ENCODE measurements at regions not wholly inside any gene's neighbourhood (a gene's known extent, or its start where the extent isn't known, plus 50 kb on each side); places are given as distances from the start of the nearest gene placed in this dataset.

DNA sequence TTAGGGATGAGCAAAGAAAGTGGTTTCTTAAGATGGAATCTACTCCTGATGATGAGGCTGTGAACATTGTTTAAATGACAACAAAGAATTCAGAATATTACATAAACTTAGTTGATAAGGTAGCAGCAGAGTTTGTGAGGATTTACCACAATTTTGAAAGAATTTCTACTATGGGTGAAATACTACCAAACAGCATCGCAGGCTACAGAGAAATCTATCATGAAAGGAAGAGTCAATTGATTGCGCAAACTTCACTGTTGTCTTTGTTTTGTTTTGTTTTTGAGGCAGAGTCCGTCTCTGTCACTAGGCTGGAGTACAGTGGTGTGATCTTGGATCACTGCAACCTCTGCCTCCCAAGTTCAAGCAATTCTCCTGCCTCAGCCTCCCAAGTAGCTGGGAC lies 107.4 kb upstream of the SLC6A6 start:
- TF ChIP-seq, protein P1, sequence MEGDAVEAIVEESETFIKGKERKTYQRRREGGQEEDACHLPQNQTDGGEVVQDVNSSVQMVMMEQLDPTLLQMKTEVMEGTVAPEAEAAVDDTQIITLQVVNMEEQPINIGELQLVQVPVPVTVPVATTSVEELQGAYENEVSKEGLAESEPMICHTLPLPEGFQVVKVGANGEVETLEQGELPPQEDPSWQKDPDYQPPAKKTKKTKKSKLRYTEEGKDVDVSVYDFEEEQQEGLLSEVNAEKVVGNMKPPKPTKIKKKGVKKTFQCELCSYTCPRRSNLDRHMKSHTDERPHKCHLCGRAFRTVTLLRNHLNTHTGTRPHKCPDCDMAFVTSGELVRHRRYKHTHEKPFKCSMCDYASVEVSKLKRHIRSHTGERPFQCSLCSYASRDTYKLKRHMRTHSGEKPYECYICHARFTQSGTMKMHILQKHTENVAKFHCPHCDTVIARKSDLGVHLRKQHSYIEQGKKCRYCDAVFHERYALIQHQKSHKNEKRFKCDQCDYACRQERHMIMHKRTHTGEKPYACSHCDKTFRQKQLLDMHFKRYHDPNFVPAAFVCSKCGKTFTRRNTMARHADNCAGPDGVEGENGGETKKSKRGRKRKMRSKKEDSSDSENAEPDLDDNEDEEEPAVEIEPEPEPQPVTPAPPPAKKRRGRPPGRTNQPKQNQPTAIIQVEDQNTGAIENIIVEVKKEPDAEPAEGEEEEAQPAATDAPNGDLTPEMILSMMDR (IDR thresholded peaks at IDR 0.05; ENCODE audit: control extremely low read depth, extremely low read depth, low read depth, missing control alignments), result no peak
- POLR2A ChIA-PET, result no interaction called here
- DNase-seq (ENCODE audit: extremely low spot score), result no peak
- CTCF ChIA-PET, result no interaction called here

DNA sequence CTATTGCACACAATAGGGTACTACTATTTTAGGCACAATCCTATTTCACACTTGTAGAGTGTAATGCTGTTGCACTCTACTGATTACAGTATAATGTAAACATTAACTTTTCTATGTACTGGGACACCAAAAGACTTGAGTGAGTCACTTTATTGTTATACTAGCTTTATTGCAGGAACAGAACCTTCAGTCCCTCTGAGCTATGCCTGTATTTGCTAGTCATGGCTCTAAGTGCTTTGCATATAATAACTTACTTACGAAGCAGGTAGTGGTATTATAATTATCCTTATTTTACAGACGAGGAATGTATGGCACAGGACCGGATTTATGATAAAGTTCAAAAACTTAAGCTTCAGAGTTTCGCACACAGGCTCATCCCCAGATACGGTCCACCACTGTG lies 106.6 kb upstream of the SLC6A6 start:
- TF ChIP-seq, protein P1 (IDR thresholded peaks at IDR 0.05; ENCODE audit: control extremely low read depth, extremely low read depth, low read depth, missing control alignments), result no peak
- no peak for DNase-seq (ENCODE audit: extremely low spot score)
- CTCF ChIA-PET, result interaction anchor here (1.0 to 1.5 kb wide), 3 partner anchors 7 to 92 kb away, joined by 3 read pairs; no protein-coding TSS in a partner anchor
- POLR2A ChIA-PET, result interaction anchor here (0.7 kb wide), 1 partner anchor 33 kb away, joined by 3 read pairs; no protein-coding TSS in a partner anchor

DNA sequence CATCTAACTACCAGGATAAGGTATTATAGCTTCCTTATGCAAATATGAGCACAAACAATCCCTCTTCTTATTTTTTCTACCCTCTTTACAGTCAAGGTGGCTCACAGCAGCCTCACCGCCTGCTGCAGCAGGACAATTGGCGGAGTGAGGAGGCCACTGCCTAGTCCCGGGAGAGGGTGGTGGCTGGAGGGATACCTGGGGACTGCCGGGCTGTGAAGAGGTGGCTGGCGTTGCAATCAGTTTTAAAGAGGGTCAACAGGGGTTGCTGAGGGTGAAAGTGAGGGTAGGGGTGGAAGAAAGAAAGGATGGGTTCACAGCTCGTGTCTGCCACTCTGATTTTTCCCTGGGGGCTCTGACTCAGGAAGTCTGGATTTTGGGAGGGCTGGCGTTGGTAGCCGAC lies 105.1 kb upstream of the SLC6A6 start:
- POLR2A ChIA-PET, result no interaction called here
- DNase-seq (ENCODE audit: extremely low spot score), result no peak

DNA sequence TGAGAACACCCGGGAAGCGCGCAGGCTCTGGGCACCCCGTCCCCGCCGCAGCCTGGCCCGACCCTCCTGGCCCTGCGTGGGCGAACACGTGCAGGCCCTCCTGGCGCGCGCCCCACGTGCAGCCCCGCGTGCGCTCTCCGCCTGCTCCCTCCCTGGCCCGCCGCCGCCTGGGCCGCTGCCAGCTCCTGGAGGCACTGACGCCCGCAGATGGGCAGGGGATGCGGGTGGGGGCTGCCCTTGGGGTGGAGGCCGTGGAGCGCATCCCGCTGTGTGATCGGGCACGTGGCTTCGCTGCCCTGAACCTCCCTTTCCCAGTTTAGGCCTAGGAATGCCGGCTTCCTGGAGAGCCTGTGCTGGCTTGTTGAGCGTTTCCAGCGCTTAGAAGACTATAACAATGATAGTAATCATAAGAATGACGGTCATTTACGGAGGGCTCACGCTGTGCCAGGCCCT lies 104.6 kb upstream of the SLC6A6 start:
- ChIA-PET CTCF (no interaction called here), POLR2A (no interaction called here)
- no peak for DNase-seq (ENCODE audit: extremely low spot score)
- TF ChIP-seq, protein P1 (IDR thresholded peaks at IDR 0.05; ENCODE audit: control extremely low read depth, extremely low read depth, low read depth, missing control alignments), result no peak

More for the DNA sequence above, 105.1 kb upstream of the SLC6A6 start:
- TF ChIP-seq, protein P1 (IDR thresholded peaks at IDR 0.05; ENCODE audit: control extremely low read depth, extremely low read depth, low read depth, missing control alignments), result no peak
- CTCF ChIA-PET, result interaction anchor here (1.5 kb wide), 1 partner anchor 9 kb away, joined by 3 read pairs; no protein-coding TSS in a partner anchor

DNA sequence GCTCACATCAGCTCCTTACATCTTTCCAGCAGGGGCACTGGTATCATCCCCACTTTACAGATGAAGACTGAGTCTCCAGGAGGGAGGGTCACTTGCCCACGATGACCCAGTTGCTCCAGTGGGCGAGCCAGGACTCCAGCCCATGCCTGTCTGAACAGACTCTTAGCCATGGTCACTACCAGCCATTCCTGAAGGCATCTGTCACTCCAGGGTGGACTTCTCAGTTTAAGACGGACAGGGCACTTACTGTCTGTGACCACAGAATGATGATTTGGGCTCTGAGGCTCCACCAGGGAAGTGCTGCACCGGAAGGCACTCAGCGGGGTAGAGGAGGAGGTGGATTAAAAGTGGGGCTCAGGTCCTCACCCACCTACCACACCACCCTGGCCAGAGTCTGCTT lies 104.0 kb upstream of the SLC6A6 start:
- TF ChIP-seq, protein P1 (IDR thresholded peaks at IDR 0.05; ENCODE audit: control extremely low read depth, extremely low read depth, low read depth, missing control alignments), result no peak
- CTCF ChIA-PET, result no interaction called here
- no peak for DNase-seq (ENCODE audit: extremely low spot score)

DNA sequence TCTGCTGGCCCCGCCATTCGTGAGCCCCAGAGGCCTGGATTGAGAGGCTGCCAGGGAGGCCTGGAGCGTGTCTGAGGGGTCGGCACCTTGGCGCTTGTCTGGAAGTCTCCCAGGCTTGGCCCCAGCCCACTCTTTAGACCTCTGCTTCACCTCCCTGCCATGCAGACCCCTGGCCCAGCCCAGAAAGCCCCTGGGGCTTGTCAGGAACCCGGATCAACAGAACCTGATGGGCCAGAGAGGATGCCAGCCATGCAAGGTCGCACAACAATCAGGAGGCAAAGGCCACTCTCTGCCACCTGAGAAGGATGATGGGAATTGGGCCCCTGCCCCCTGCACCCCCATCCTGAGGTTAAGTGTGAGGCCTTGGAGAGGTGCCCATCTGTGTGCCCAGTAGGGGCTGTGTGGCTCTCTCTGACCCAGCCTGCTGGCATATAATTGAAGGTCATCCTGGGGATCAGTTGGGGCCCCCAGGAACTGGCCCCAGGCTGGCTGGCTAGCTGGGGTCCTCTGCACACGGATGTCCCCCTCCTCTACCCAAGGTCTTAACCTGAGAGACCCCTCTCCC lies 103.3 kb upstream of the SLC6A6 start:
- ChIA-PET POLR2A (no interaction called here), CTCF (no interaction called here)
- TF ChIP-seq, protein P1 (IDR thresholded peaks at IDR 0.05; ENCODE audit: control extremely low read depth, extremely low read depth, low read depth, missing control alignments), result no peak
- no peak for DNase-seq (ENCODE audit: extremely low spot score)

More for the DNA sequence above, 104.0 kb upstream of the SLC6A6 start:
- POLR2A ChIA-PET, result no interaction called here
